ENCODE measurements at regions not wholly inside any gene's neighbourhood (a gene's known extent, or its start where the extent isn't known, plus 50 kb on each side); places are given as distances from the start of the nearest gene placed in this dataset.

DNA sequence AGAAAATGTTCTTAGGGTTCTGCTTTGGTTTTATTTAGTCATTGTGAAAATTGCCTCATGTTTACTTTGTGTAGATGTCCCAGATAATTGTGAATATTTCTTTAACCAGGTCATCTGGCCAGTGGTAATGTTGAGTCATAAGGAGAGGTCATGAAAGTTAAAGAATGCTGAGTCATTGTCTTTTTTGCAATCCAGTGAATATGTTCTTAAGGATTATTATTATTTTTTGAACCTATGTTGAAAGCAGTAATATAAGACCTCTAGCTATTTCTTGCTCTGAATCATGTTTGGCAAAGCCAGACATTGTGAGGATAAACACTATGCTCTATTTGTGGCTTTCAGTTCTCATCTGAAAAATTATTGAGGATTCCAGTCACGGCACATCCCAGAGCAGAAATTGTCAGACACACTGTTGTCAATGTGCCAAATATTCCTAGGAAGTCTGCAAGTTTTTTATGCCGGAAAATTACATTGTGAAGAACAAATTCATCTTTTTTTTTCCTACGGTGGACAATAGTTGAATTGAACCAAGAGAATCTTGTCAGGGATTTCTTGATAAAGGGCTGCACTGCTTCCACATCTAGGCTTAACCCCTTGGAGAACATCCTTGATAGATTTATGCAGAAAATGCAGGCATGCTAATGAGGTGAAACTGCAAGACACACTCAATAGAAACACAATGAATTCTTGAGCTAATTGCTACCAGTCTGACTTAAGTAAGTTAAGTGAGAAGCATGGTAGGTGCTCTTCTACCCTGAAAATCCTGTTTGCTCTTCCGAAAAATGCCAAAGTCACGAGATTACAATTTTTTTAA is 369.6 kb downstream of the ATP23 start:
- Mint-ChIP-seq H3K4me3 (no peak overlapping the region), H3K9me3 (peaks cover 0 to 6% (median 1%) of the 10 kb centered on the region in 7 donors), H3K27ac (no peak overlapping the region), H3K36me3 (no peaks in the 10 kb centered on the region), H3K4me1 (no peaks in the 10 kb centered on the region), H3K27me3 (no peaks in the 10 kb centered on the region)
- no peaks in the 10 kb centered on the region for H3K4me1 ChIP-seq (ENCODE audit: control insufficient read depth, insufficient read depth, low read length, poor library complexity, severe bottlenecking)
- H3K9me3 ChIP-seq (ENCODE audit: control insufficient read depth in 2 of 2, low read length in 2 of 2), result no peaks in the 10 kb centered on the region
- ATAC-seq (ENCODE audit: low read depth in 2 of 2) (no peak), DNase-seq (no peak)
- H3K27me3 ChIP-seq (ENCODE audit: control insufficient read depth, insufficient read depth, low read length), result no peaks in the 10 kb centered on the region
- H3K36me3 ChIP-seq (ENCODE audit: control insufficient read depth, insufficient read depth, low read length), result no peaks in the 10 kb centered on the region
- H3K4me3 ChIP-seq (ENCODE audit: low read depth, low read length), result no peak overlapping the region
- H3K27ac ChIP-seq (ENCODE audit: insufficient read depth, low read length, poor library complexity, severe bottlenecking), result no peak overlapping the region

DNA sequence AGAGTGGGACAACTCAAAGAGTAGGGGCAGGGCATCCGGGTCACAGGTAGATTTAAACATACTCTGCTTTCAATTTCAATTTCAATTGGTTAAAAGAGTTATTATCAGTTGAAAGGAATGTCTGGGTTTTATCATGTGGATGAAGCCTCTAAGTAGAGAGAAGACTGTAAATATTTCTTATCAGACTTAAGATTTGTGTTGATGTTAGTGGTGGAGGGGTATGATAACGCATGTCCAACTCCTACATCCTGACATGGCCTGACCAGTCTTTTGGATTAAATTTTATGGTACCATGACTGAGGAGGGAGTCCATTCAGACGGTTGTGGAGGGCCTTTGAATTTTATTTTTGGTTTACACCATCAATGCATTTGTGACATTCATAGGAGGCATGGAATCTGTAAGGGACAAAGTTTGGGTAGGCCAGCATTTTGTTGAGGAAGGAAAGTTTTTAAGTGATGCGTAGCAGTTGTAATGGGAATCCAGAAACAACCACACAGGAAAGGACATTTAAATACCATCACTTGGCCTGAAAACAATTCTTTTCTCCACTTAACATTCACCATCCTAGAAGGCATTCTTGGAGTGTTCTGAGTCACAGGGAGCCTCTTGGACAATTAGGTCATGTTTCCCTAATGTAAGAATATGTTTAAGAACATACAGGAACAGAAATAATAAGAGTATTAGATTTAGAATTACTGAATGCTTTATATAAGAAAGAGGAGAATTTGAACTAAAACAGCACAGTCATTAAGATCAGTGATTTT is 371.9 kb downstream of the ATP23 start:
- DNase-seq (no peak), ATAC-seq (ENCODE audit: low read depth in 2 of 2) (no peak)
- no peak overlapping the region for H3K4me3 Mint-ChIP-seq
- Histone ChIP-seq H3K27ac (ENCODE audit: insufficient read depth, low read length, poor library complexity, severe bottlenecking) (no peak overlapping the region), H3K36me3 (ENCODE audit: control insufficient read depth, insufficient read depth, low read length) (no peaks in the 10 kb centered on the region), H3K4me3 (ENCODE audit: low read depth, low read length) (no peak overlapping the region), H3K4me1 (ENCODE audit: control insufficient read depth, insufficient read depth, low read length, poor library complexity, severe bottlenecking) (no peaks in the 10 kb centered on the region), H3K27me3 (ENCODE audit: control insufficient read depth, insufficient read depth, low read length) (no peaks in the 10 kb centered on the region), H3K9me3 (ENCODE audit: control insufficient read depth in 2 of 2, low read length in 2 of 2) (no peaks in the 10 kb centered on the region)
- H3K9me3 Mint-ChIP-seq, result peaks cover 0 to 4% (median 3%) of the 10 kb centered on the region in 7 donors
- H3K27ac Mint-ChIP-seq, result no peak overlapping the region
- H3K4me1 Mint-ChIP-seq, result no peaks in the 10 kb centered on the region
- no peaks in the 10 kb centered on the region for H3K36me3 Mint-ChIP-seq
- no peaks in the 10 kb centered on the region for H3K27me3 Mint-ChIP-seq

DNA sequence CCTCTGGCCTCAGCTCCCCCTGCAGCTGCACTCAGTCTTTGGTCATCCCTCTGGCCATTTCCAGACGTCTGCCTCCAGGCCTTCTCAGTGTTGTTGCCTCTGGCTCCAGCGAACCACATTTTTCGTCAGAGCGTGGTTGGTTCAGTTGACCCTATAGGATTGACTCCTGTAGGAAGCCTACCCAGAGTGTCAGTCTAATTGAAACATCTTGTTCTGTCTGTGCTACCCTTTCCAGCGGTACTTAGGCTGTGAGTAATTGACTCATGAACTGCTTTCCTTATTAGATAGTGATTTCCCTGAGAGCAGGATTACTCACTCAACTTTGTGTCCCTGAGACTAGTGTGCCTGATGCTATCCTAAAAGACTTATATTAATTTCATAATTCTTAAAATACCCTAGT is 373.2 kb downstream of the ATP23 start:
- no peak overlapping the region for H3K4me3 ChIP-seq (ENCODE audit: low read depth, low read length)
- H3K36me3 ChIP-seq (ENCODE audit: control insufficient read depth, insufficient read depth, low read length), result no peaks in the 10 kb centered on the region
- Mint-ChIP-seq H3K36me3 (no peaks in the 10 kb centered on the region), H3K27me3 (no peaks in the 10 kb centered on the region), H3K9me3 (peaks cover 0 to 7% (median 2%) of the 10 kb centered on the region in 7 donors), H3K27ac (no peak overlapping the region), H3K4me3 (no peak overlapping the region), H3K4me1 (no peaks in the 10 kb centered on the region)
- DNase-seq (no peak), ATAC-seq (ENCODE audit: low read depth in 2 of 2) (no peak)
- no peaks in the 10 kb centered on the region for H3K9me3 ChIP-seq (ENCODE audit: control insufficient read depth in 2 of 2, low read length in 2 of 2)
- no peak overlapping the region for H3K27ac ChIP-seq (ENCODE audit: insufficient read depth, low read length, poor library complexity, severe bottlenecking)
- no peaks in the 10 kb centered on the region for H3K27me3 ChIP-seq (ENCODE audit: control insufficient read depth, insufficient read depth, low read length)
- no peaks in the 10 kb centered on the region for H3K4me1 ChIP-seq (ENCODE audit: control insufficient read depth, insufficient read depth, low read length, poor library complexity, severe bottlenecking)

DNA sequence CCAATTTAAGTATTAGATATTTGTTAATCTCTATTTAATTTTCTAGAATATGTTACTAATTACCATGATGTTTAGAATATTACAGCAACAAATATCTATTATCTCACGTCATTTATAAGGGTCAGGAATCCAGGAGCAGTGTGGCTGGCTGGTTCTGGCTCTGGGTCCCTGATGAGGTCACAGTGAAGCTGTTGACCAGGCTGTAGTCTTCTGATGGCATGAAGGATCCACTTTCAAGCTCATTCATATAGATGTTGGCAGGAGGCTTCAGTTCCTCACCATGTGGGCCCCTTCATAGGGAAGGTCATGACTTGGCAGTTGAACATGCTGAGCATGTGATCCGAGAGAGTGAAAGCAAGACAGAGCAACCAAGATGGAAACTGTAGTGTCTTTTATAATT is 375.6 kb downstream of the ATP23 start:
- no peaks in the 10 kb centered on the region for H3K27me3 ChIP-seq (ENCODE audit: control insufficient read depth, insufficient read depth, low read length)
- H3K9me3 ChIP-seq (ENCODE audit: control insufficient read depth in 2 of 2, low read length in 2 of 2), result no peaks in the 10 kb centered on the region
- DNase-seq (no peak), ATAC-seq (ENCODE audit: low read depth in 2 of 2) (no peak)
- no peaks in the 10 kb centered on the region for H3K36me3 ChIP-seq (ENCODE audit: control insufficient read depth, insufficient read depth, low read length)
- H3K4me1 ChIP-seq (ENCODE audit: control insufficient read depth, insufficient read depth, low read length, poor library complexity, severe bottlenecking), result no peaks in the 10 kb centered on the region
- H3K9me3 Mint-ChIP-seq, result peaks cover 0 to 7% (median 2%) of the 10 kb centered on the region in 7 donors
- no peaks in the 10 kb centered on the region for H3K27me3 Mint-ChIP-seq
- no peak overlapping the region for H3K4me3 Mint-ChIP-seq
- H3K27ac ChIP-seq (ENCODE audit: insufficient read depth, low read length, poor library complexity, severe bottlenecking), result no peak overlapping the region
- H3K4me3 ChIP-seq (ENCODE audit: low read depth, low read length), result no peak overlapping the region
- no peaks in the 10 kb centered on the region for H3K36me3 Mint-ChIP-seq
- H3K4me1 Mint-ChIP-seq, result no peaks in the 10 kb centered on the region
- H3K27ac Mint-ChIP-seq, result no peak overlapping the region

DNA sequence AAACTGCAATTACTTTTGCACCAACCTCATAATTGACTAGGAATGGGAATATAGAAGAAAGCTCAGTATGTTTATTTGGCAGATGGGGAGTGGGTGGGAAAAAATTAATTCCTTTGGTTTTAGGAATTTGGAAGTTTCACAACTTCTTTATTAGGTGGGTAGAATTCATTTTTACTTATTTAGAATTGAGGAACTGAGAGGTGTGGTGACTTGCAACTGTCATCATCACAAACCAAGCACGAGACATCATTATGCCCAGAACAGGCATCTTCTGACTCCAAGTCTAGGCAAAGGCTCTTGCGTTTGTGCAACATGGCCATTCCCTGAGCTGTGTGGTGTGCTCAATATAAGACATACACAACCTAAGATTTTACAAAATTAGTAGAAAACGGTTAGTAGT is 380.0 kb downstream of the ATP23 start:
- H3K9me3 Mint-ChIP-seq, result peaks cover 0 to 7% (median 2%) of the 10 kb centered on the region in 7 donors
- no peak overlapping the region for H3K4me3 Mint-ChIP-seq
- no peak overlapping the region for H3K4me3 ChIP-seq (ENCODE audit: low read depth, low read length)

DNA sequence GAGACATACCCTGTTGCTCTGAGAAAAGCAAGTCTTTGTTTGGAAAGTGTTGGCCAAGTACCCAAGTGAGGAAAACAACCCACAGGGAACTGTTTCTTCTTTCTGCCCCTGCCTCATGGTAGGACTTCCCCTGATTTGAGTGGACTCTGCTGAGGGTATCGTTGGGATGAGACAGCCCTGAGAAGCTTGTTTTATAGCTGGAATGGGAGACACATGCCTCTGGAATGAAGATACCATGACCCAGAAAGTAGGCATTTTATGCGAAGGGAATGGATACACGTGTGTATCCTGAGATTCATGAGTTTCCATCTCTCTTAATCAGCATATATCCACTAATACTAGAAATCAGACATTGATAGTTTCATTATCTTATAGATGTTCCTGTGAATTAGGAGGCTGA is 382.3 kb downstream of the ATP23 start:
- ATAC-seq (ENCODE audit: low read depth in 2 of 2) (no peak), DNase-seq (no peak)
- Histone ChIP-seq H3K36me3 (ENCODE audit: control insufficient read depth, insufficient read depth, low read length) (no peaks in the 10 kb centered on the region), H3K27ac (ENCODE audit: insufficient read depth, low read length, poor library complexity, severe bottlenecking) (no peak overlapping the region), H3K4me1 (ENCODE audit: control insufficient read depth, insufficient read depth, low read length, poor library complexity, severe bottlenecking) (no peaks in the 10 kb centered on the region), H3K9me3 (ENCODE audit: control insufficient read depth in 2 of 2, low read length in 2 of 2) (no peaks in the 10 kb centered on the region), H3K27me3 (ENCODE audit: control insufficient read depth, insufficient read depth, low read length) (no peaks in the 10 kb centered on the region), H3K4me3 (ENCODE audit: low read depth, low read length) (no peak overlapping the region)
- Mint-ChIP-seq H3K27me3 (no peaks in the 10 kb centered on the region), H3K4me1 (no peaks in the 10 kb centered on the region), H3K9me3 (peaks cover 0 to 4% (median 0%) of the 10 kb centered on the region in 7 donors), H3K27ac (no peak overlapping the region), H3K4me3 (no peak overlapping the region), H3K36me3 (no peaks in the 10 kb centered on the region)

More for the DNA sequence above, 380.0 kb downstream of the ATP23 start:
- Mint-ChIP-seq H3K27ac (no peak overlapping the region), H3K27me3 (no peaks in the 10 kb centered on the region), H3K36me3 (no peaks in the 10 kb centered on the region), H3K4me1 (no peaks in the 10 kb centered on the region)
- DNase-seq (no peak), ATAC-seq (ENCODE audit: low read depth in 2 of 2) (no peak)
- H3K27me3 ChIP-seq (ENCODE audit: control insufficient read depth, insufficient read depth, low read length), result no peaks in the 10 kb centered on the region
- H3K36me3 ChIP-seq (ENCODE audit: control insufficient read depth, insufficient read depth, low read length), result no peaks in the 10 kb centered on the region
- H3K4me1 ChIP-seq (ENCODE audit: control insufficient read depth, insufficient read depth, low read length, poor library complexity, severe bottlenecking), result no peaks in the 10 kb centered on the region
- H3K27ac ChIP-seq (ENCODE audit: insufficient read depth, low read length, poor library complexity, severe bottlenecking), result no peak overlapping the region
- H3K9me3 ChIP-seq (ENCODE audit: control insufficient read depth in 2 of 2, low read length in 2 of 2), result no peaks in the 10 kb centered on the region

DNA sequence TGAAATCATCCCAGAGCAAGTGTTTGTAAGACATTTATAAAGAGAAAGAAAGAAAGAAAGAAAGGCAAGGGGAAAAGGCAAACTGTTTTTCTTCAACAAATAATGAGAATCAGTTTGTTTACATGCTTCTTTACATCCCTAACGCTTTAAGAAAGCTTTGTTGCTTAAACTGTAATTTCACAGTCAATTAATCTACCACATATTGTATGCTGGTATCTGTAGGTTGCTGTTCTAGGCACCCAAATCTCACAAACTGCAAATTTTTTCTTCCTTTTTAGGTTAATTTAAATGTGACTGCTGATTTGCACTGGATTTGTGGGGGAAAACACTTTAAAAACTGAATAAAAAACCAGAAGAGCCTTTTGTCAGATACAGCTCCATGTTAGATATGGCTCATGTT is 384.2 kb downstream of the ATP23 start:
- no peak for DNase-seq
- Mint-ChIP-seq H3K36me3 (no peaks in the 10 kb centered on the region), H3K4me3 (no peak overlapping the region), H3K9me3 (no peaks in the 10 kb centered on the region), H3K27me3 (no peaks in the 10 kb centered on the region), H3K27ac (no peak overlapping the region), H3K4me1 (no peaks in the 10 kb centered on the region)
- ATAC-seq (ENCODE audit: low read depth in 2 of 2), result no peak
- Histone ChIP-seq H3K27ac (ENCODE audit: insufficient read depth, low read length, poor library complexity, severe bottlenecking) (no peak overlapping the region), H3K36me3 (ENCODE audit: control insufficient read depth, insufficient read depth, low read length) (no peaks in the 10 kb centered on the region), H3K4me3 (ENCODE audit: low read depth, low read length) (no peak overlapping the region), H3K4me1 (ENCODE audit: control insufficient read depth, insufficient read depth, low read length, poor library complexity, severe bottlenecking) (no peaks in the 10 kb centered on the region), H3K9me3 (ENCODE audit: control insufficient read depth in 2 of 2, low read length in 2 of 2) (no peaks in the 10 kb centered on the region), H3K27me3 (ENCODE audit: control insufficient read depth, insufficient read depth, low read length) (no peaks in the 10 kb centered on the region)

DNA sequence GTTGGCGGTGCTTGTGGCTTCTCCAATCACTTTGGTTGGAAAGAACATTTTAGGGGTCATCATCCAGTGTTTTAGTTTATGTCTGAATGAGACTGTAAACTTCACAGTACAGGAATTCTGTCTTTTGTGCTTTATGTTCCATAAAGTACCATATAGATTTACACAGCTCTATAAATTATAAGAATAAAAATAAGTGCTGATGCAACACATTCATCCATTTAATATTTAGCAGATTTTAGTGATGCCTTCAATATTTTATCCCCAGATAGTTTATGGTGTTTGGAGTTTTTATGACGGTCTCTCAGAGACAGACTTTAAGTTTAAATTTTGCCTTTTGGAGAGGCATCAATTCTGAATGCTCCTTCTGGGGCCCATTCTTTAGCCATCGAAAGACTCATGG is 385.2 kb downstream of the ATP23 start:
- Mint-ChIP-seq H3K9me3 (no peaks in the 10 kb centered on the region), H3K4me3 (no peak overlapping the region), H3K36me3 (no peaks in the 10 kb centered on the region), H3K27ac (no peak overlapping the region), H3K4me1 (no peaks in the 10 kb centered on the region), H3K27me3 (no peaks in the 10 kb centered on the region)
- Histone ChIP-seq H3K27ac (ENCODE audit: insufficient read depth, low read length, poor library complexity, severe bottlenecking) (no peak overlapping the region), H3K9me3 (ENCODE audit: control insufficient read depth in 2 of 2, low read length in 2 of 2) (no peaks in the 10 kb centered on the region), H3K4me1 (ENCODE audit: control insufficient read depth, insufficient read depth, low read length, poor library complexity, severe bottlenecking) (no peaks in the 10 kb centered on the region), H3K36me3 (ENCODE audit: control insufficient read depth, insufficient read depth, low read length) (no peaks in the 10 kb centered on the region), H3K27me3 (ENCODE audit: control insufficient read depth, insufficient read depth, low read length) (no peaks in the 10 kb centered on the region), H3K4me3 (ENCODE audit: low read depth, low read length) (no peak overlapping the region)
- no peak for DNase-seq
- ATAC-seq (ENCODE audit: low read depth in 2 of 2), result no peak

Measured in CD4-positive, CD25-positive, alpha-beta regulatory T cell (primary cell).